ENCODE measurements at regions not wholly inside any gene's neighbourhood (a gene's known extent, or its start where the extent isn't known, plus 50 kb on each side); places are given as distances from the start of the nearest gene placed in this dataset.

- TF ChIP-seq CTCF (IDR thresholded peaks at IDR 0.05): no peak
- TF ChIP-seq POLR2A (IDR thresholded peaks at IDR 0.05): no peak
Observed at GRCh38 chr6:116983375-116983774, 106.3 kb downstream of the RFX6 start.

Measured in testis (tissue), 2 donors.